Vagina (tissue), 2 donors: ENCODE measurements at regions not wholly inside any gene's neighbourhood (a gene's known extent, or its start where the extent isn't known, plus 50 kb on each side); places are given as distances from the start of the nearest gene placed in this dataset.

Experiments used
- CTCF ChIP-seq, 3 experiments: fragments of 450-650 bp in 2 of 3; fragments of 200-600 bp in 1 of 3; sonication (generic) in 1 of 3; IDR thresholded peaks; one replicate each; pipeline ENCODE4 v1.5.1; 2017 to 2019; ENCODE audit warnings: antibody characterized with exemption in 3 of 3, mild to moderate bottlenecking in 2 of 3, moderate library complexity in 2 of 3
- POLR2A ChIP-seq, 2 donors: fragments of 450-650 bp; IDR thresholded peaks; one replicate each; pipeline ENCODE4 v1.6.1; 2017; ENCODE audit warnings: antibody characterized with exemption in 2 of 2, mild to moderate bottlenecking in 2 of 2, moderate library complexity in 2 of 2

- TF ChIP-seq POLR2A (IDR thresholded peaks at IDR 0.05) (no peak), CTCF (IDR thresholded peaks at IDR 0.05) (no peak)
Measured at GRCh38 chr6:2481307-2481706, 235.9 kb upstream of the GMDS start.
